Fibroblast of lung (primary cell): ENCODE measurements at regions not wholly inside any gene's neighbourhood (a gene's known extent, or its start where the extent isn't known, plus 50 kb on each side); places are given as distances from the start of the nearest gene placed in this dataset.

ENCODE experiments used
- DNase-seq, 2 donors: peaks; one replicate each; pipeline versions ENCODE4 v3.0.0 to v3.0.0-alpha.2; 2010; ENCODE audit warnings: low read depth in 2 of 2
- H2AFZ ChIP-seq: 2 replicates; pipeline ENCODE4 v1.5.1; 2012; ENCODE audit warnings: low read length, control low read depth, inconsistent platforms
- H3K27ac ChIP-seq: 2 replicates; pipeline ENCODE4 v1.5.1; 2011; ENCODE audit warnings: low read length, control low read depth; ENCODE audit not compliant: insufficient read depth
- H3K27me3 ChIP-seq: 2 replicates; pipeline ENCODE4 v1.5.1; 2011; ENCODE audit warnings: mild to moderate bottlenecking, low read length; ENCODE audit not compliant: control insufficient read depth, insufficient read depth
- H3K36me3 ChIP-seq: 2 replicates; pipeline ENCODE4 v1.5.1; 2011; ENCODE audit warnings: low read length; ENCODE audit not compliant: control insufficient read depth, insufficient read depth
- H3K4me1 ChIP-seq: 2 replicates; pipeline ENCODE4 v1.5.1; 2011; ENCODE audit warnings: low read length; ENCODE audit not compliant: control insufficient read depth, insufficient read depth; ENCODE audit errors: extremely low read depth
- H3K4me2 ChIP-seq: 2 replicates; pipeline ENCODE4 v1.5.1; 2011; ENCODE audit warnings: low read length, control low read depth; ENCODE audit not compliant: insufficient read depth; ENCODE audit errors: extremely low read depth
- H3K4me3 ChIP-seq, 4 experiments: fragments of 200-600 bp in 1 of 4; sonication (generic) in 1 of 4; replicated peaks in 1 of 4; 2 replicates each; pipeline ENCODE4 v1.5.1; 2011 to 2016; ENCODE audit warnings: low read length in 4 of 4, low read depth in 3 of 4, mild to moderate bottlenecking in 3 of 4, control low read depth in 2 of 4, inconsistent platforms in 1 of 4, mixed read lengths in 1 of 4; ENCODE audit not compliant: insufficient read depth in 1 of 4; ENCODE audit errors: control extremely low read depth in 1 of 4
- H3K79me2 ChIP-seq: 2 replicates; pipeline ENCODE4 v1.5.1; 2012; ENCODE audit warnings: mild to moderate bottlenecking, low read length, inconsistent platforms; ENCODE audit not compliant: control insufficient read depth, insufficient read depth
- H3K9ac ChIP-seq: 2 replicates; pipeline ENCODE4 v1.5.1; 2011; ENCODE audit warnings: mild to moderate bottlenecking, low read length, control low read depth; ENCODE audit not compliant: insufficient read depth
- H3K9me3 ChIP-seq: 2 replicates; pipeline ENCODE4 v1.5.1; 2012; ENCODE audit warnings: low read depth, low read length; ENCODE audit not compliant: control insufficient read depth, insufficient read depth
- H4K20me1 ChIP-seq: 2 replicates; pipeline ENCODE4 v1.5.1; 2011; ENCODE audit warnings: low read length; ENCODE audit not compliant: control insufficient read depth, insufficient read depth; ENCODE audit errors: extremely low read depth
- CTCF ChIP-seq, 2 donors: IDR thresholded peaks in 1 of 2; conservative IDR thresholded peaks in 1 of 2; 1 replicate in 1 of 2; 2 replicates in 1 of 2; pipeline ENCODE4 v1.5.1; 2011 to 2012; ENCODE audit warnings: low read length in 2 of 2, control low read depth in 1 of 2, inconsistent platforms in 1 of 2, low read depth in 1 of 2, mild to moderate bottlenecking in 1 of 2
- EZH2 ChIP-seq: IDR thresholded peaks from 2 replicates; pipeline ENCODE4 v1.5.1; 2012; ENCODE audit warnings: low read length, control low read depth, mild to moderate bottlenecking; ENCODE audit errors: missing control alignments

- Histone ChIP-seq H3K27me3 (no peaks in the 10 kb centered on the region), H3K36me3 (no peaks in the 10 kb centered on the region), H3K4me2 (no peak overlapping the region), H3K9me3 (no peaks in the 10 kb centered on the region), H3K9ac (no peak overlapping the region), H4K20me1 (no peaks in the 10 kb centered on the region), H3K4me3 (no peak overlapping the region), H3K4me1 (no peaks in the 10 kb centered on the region), H3K27ac (no peak overlapping the region), H2AFZ (no peak overlapping the region), H3K79me2 (no peaks in the 10 kb centered on the region)
- TF ChIP-seq EZH2 (no peak), CTCF (conservative IDR thresholded peaks at IDR 0.05 in 1 of 2, IDR thresholded peaks at IDR 0.05 in 1 of 2; ENCODE audit: low read depth in 1 of 2, low read length in 2 of 2) (no peak)
- DNase-seq: no peak
These were observed 182.6 kb downstream of the CAAP1 start for GRCh38 chr9:26710008-26710407.

- Histone ChIP-seq H4K20me1 (no peaks in the 10 kb centered on the region), H3K4me3 (no peak overlapping the region), H2AFZ (no peak overlapping the region), H3K79me2 (no peaks in the 10 kb centered on the region), H3K27ac (no peak overlapping the region), H3K9me3 (no peaks in the 10 kb centered on the region), H3K27me3 (no peaks in the 10 kb centered on the region), H3K4me1 (no peaks in the 10 kb centered on the region), H3K4me2 (no peak overlapping the region), H3K9ac (no peak overlapping the region), H3K36me3 (no peaks in the 10 kb centered on the region)
- DNase-seq: no peak
- TF ChIP-seq CTCF (conservative IDR thresholded peaks at IDR 0.05 in 1 of 2, IDR thresholded peaks at IDR 0.05 in 1 of 2; ENCODE audit: low read depth in 1 of 2, low read length in 2 of 2) (no peak), EZH2 (no peak)
These were observed 186.4 kb downstream of the CAAP1 start for GRCh38 chr9:26706223-26706622.

GRCh38 chr9:26695298-26695622 lies 197.3 kb downstream of the CAAP1 start:
- H3K9ac ChIP-seq: no peak overlapping the region
- no peaks in the 10 kb centered on the region for H4K20me1 ChIP-seq
- no peak overlapping the region for H3K27ac ChIP-seq
- H3K4me1 ChIP-seq: no peaks in the 10 kb centered on the region
- no peak for DNase-seq
- no peak for TF ChIP-seq CTCF (conservative IDR thresholded peaks at IDR 0.05 in 1 of 2, IDR thresholded peaks at IDR 0.05 in 1 of 2; ENCODE audit: low read depth in 1 of 2, low read length in 2 of 2)
- no peak for TF ChIP-seq EZH2
- no peak overlapping the region for H2AFZ ChIP-seq
- H3K9me3 ChIP-seq: no peaks in the 10 kb centered on the region
- H3K79me2 ChIP-seq: no peaks in the 10 kb centered on the region
- H3K4me3 ChIP-seq: no peak overlapping the region
- H3K36me3 ChIP-seq: no peaks in the 10 kb centered on the region
- H3K4me2 ChIP-seq: no peak overlapping the region
- H3K27me3 ChIP-seq: no peaks in the 10 kb centered on the region
